HCT116 (cell line): ENCODE measurements at regions not wholly inside any gene's neighbourhood (a gene's known extent, or its start where the extent isn't known, plus 50 kb on each side); places are given as distances from the start of the nearest gene placed in this dataset.

Experiments
- ATAC-seq: fragments of 200-7000 bp; cut with Tn5 transposase; 2 replicates; pipeline ENCODE4 v1.9.1; 2020; ENCODE audit warnings: mild to moderate bottlenecking, moderate library complexity
- BruUV-seq: library from RNA; stranded (reverse); fragments of 400-500 nt; replicated peaks from 2 replicates; lab custom pipeline; 2021; lab: Mats Ljungman, UMichigan
- CTCF ChIA-PET: fragments of 300-600 bp; sonication (Branson Sonifier 250); formaldehyde crosslinking; loops from one replicate; lab custom pipeline; 2021; ENCODE audit warnings: antibody characterized with exemption; lab: Charles Lee
- POLR2A ChIA-PET: fragments of 300-600, 350-600 bp; sonication (Branson Sonifier 250); formaldehyde crosslinking; loops from one replicate; lab custom pipeline; 2021; ENCODE audit warnings: antibody characterized with exemption; lab: Charles Lee
- RAD21 ChIA-PET, 2 experiments: fragments of 300-600 bp; sonication (Branson Sonifier 250); formaldehyde crosslinking; loops; one replicate each; lab custom pipeline; 2023; ENCODE audit warnings: low total read pairs in 2 of 2; ENCODE audit not compliant: uncharacterized antibody in 2 of 2, unreplicated experiment in 2 of 2, low non-redundant PET in 1 of 2; lab: Charles Lee
- DNase-seq: peaks from one replicate; pipeline ENCODE4 v3.0.0-alpha.2; 2010; ENCODE audit warnings: low read depth, low spot score
- H2AFZ ChIP-seq: fragments of 200-600 bp; shearing (Covaris generic), sonication (generic); 2 replicates; pipeline ENCODE4 v1.6.1; 2017; ENCODE audit warnings: low read depth, mixed run types, mixed read lengths, antibody characterized with exemption, low read length; ENCODE audit not compliant: poor library complexity, severe bottlenecking
- H3K27ac ChIP-seq: 2 replicates; pipeline ENCODE4 v1.5.1; 2012; ENCODE audit warnings: low read depth, low read length
- H3K27me3 ChIP-seq: fragments of 200-600 bp; sonication (generic); 2 replicates; pipeline ENCODE4 v1.6.1; 2016; ENCODE audit warnings: mixed run types, low read length, mixed read lengths; ENCODE audit not compliant: insufficient read depth
- H3K36me3 ChIP-seq, 2 experiments: fragments of 200-500 bp in 1 of 2; fragments of 200-600 bp in 1 of 2; sonication (Bioruptor generic) in 1 of 2; sonication (generic) in 1 of 2; 2 replicates each; pipeline versions ENCODE4 v1.5.1 to v1.6.1; 2014 to 2016; ENCODE audit warnings: low read length in 2 of 2, inconsistent platforms in 1 of 2, mixed read lengths in 1 of 2, mixed run types in 1 of 2; ENCODE audit not compliant: insufficient read depth in 2 of 2, control insufficient read depth in 1 of 2
- H3K4me1 ChIP-seq, 2 experiments: fragments of 200-600 bp in 1 of 2; sonication (generic) in 1 of 2; 2 replicates each; pipeline versions ENCODE4 v1.5.1 to v1.6.1; 2012 to 2017; ENCODE audit warnings: low read length in 2 of 2, inconsistent platforms in 1 of 2, mild to moderate bottlenecking in 1 of 2, mixed read lengths in 1 of 2, mixed run types in 1 of 2, moderate library complexity in 1 of 2; ENCODE audit not compliant: insufficient read depth in 2 of 2, control insufficient read depth in 1 of 2
- H3K4me2 ChIP-seq: fragments of 200-600 bp; sonication (generic); 2 replicates; pipeline ENCODE4 v1.6.1; 2017; ENCODE audit warnings: mixed run types, low read length, mixed read lengths
- H3K4me3 ChIP-seq, 2 experiments: fragments of 200-600 bp in 1 of 2; sonication (generic) in 1 of 2; replicated peaks in 1 of 2; 2 replicates each; pipeline ENCODE4 v1.5.1; 2011 to 2016; ENCODE audit warnings: low read length in 2 of 2, control low read depth in 1 of 2, low read depth in 1 of 2, mild to moderate bottlenecking in 1 of 2, mixed read lengths in 1 of 2, mixed run types in 1 of 2
- H3K79me2 ChIP-seq: fragments of 200-600 bp; sonication (generic); 2 replicates; pipeline ENCODE4 v1.6.1; 2017; ENCODE audit warnings: mild to moderate bottlenecking, mixed run types, low read length, moderate library complexity, mixed read lengths; ENCODE audit not compliant: insufficient read depth
- H3K9ac ChIP-seq: fragments of 200-600 bp; sonication (generic); 2 replicates; pipeline ENCODE4 v1.6.1; 2016; ENCODE audit warnings: low read length, mixed read lengths
- H3K9me2 ChIP-seq: fragments of 200-600 bp; sonication (generic), shearing (Covaris generic); 2 replicates; pipeline ENCODE4 v1.6.1; 2017; ENCODE audit warnings: mixed run types, mild to moderate bottlenecking, moderate library complexity; ENCODE audit not compliant: insufficient read depth
- H3K9me3 ChIP-seq, 2 experiments: fragments of 200-500 bp in 1 of 2; fragments of 200-600 bp in 1 of 2; sonication (Bioruptor generic) in 1 of 2; sonication (generic) in 1 of 2; 2 replicates each; pipeline ENCODE4 v1.6.1; 2014 to 2017; ENCODE audit warnings: low read length in 2 of 2, mixed read lengths in 2 of 2, inconsistent platforms in 1 of 2, low read depth in 1 of 2, mild to moderate bottlenecking in 1 of 2, mixed run types in 1 of 2, moderate library complexity in 1 of 2; ENCODE audit not compliant: control insufficient read depth in 1 of 2, insufficient read depth in 1 of 2
- H4K20me1 ChIP-seq: fragments of 200-600 bp; sonication (generic), shearing (Covaris generic); 2 replicates; pipeline ENCODE4 v1.6.1; 2017; ENCODE audit warnings: mixed run types, mild to moderate bottlenecking, moderate library complexity; ENCODE audit not compliant: insufficient read depth
- EZH2phosphoT487 ChIP-seq: fragments of 200-600 bp; IDR thresholded peaks from 2 replicates; pipeline ENCODE4 v1.6.1; 2018; ENCODE audit warnings: antibody characterized with exemption, borderline replicate concordance
- MAX ChIP-seq: IDR thresholded peaks from 2 replicates; pipeline ENCODE4 v1.6.1; 2012
- POLR2A ChIP-seq: IDR thresholded peaks from 2 replicates; pipeline ENCODE4 v1.7.0; 2011; ENCODE audit warnings: borderline replicate concordance; ENCODE audit not compliant: insufficient read depth, insufficient read length; ENCODE audit errors: extremely low read depth
- RAD21 ChIP-seq: IDR thresholded peaks from 2 replicates; pipeline ENCODE4 v1.6.1; 2012; ENCODE audit warnings: low read depth, mild to moderate bottlenecking
- SP1 ChIP-seq: IDR thresholded peaks from 2 replicates; pipeline ENCODE4 v1.6.1; 2012; ENCODE audit warnings: low read depth
- SRF ChIP-seq: IDR thresholded peaks from 2 replicates; pipeline ENCODE4 v1.6.1; 2012; ENCODE audit warnings: low read depth
- ZFX ChIP-seq: fragments of 450-650 bp; IDR thresholded peaks from 2 replicates; pipeline ENCODE4 v1.6.1; 2017
- ZNF274 ChIP-seq: fragments of 200-500 bp; sonication (Bioruptor generic); IDR thresholded peaks from 2 replicates; pipeline ENCODE4 v1.6.1; 2014; ENCODE audit warnings: mild to moderate bottlenecking, low read depth, low read length, inconsistent platforms
- intact Hi-C: fragments of 100-400 bp; cut with micrococcal nuclease; formaldehyde crosslinking; loops from 2 replicates; pipeline ENCODE4 v1.10.0; 2022
- TF ChIP-seq, protein P1 (sequence below): IDR thresholded peaks from 2 replicates; pipeline ENCODE4 v1.6.1; 2012; ENCODE audit warnings: low read depth
- TF ChIP-seq, protein P2 (sequence below): IDR thresholded peaks from 2 replicates; pipeline ENCODE4 v1.6.1; 2011; ENCODE audit warnings: mild to moderate bottlenecking, low read length, moderate library complexity; ENCODE audit not compliant: insufficient replicate concordance; ENCODE audit errors: extremely low read depth
- TF ChIP-seq, protein P3 (sequence below), 3 experiments: fragments of 200-600 bp in 1 of 3; sonication (generic) in 1 of 3; IDR thresholded peaks in 2 of 3; conservative IDR thresholded peaks in 1 of 3; 2 replicates each; pipeline ENCODE4 v1.5.1; 2012 to 2017; ENCODE audit warnings: low read depth in 2 of 3, low read length in 2 of 3, antibody characterized with exemption in 1 of 3, borderline replicate concordance in 1 of 3, control low read depth in 1 of 3, mild to moderate bottlenecking in 1 of 3, mixed read lengths in 1 of 3, mixed run types in 1 of 3, moderate library complexity in 1 of 3; ENCODE audit not compliant: insufficient read depth in 1 of 3

- no peaks in the 10 kb centered on the region for H3K36me3 ChIP-seq
- no peaks in the 10 kb centered on the region for H3K79me2 ChIP-seq
- H3K4me2 ChIP-seq = no peak overlapping the region
- no peak overlapping the region for H3K4me3 ChIP-seq
- H2AFZ ChIP-seq = no peak overlapping the region
- intact Hi-C loops = no loop called here
- no peaks in the 10 kb centered on the region for H3K9me2 ChIP-seq
- no peaks in the 10 kb centered on the region for H3K4me1 ChIP-seq
- no peak overlapping the region for H3K27ac ChIP-seq
- ChIA-PET RAD21 (no interaction called here), POLR2A (no interaction called here), CTCF (no interaction called here)
- TF ChIP-seq SP1 = no peak
- TF ChIP-seq RAD21 = no peak
- no peak for TF ChIP-seq POLR2A
- TF ChIP-seq, protein P1, sequence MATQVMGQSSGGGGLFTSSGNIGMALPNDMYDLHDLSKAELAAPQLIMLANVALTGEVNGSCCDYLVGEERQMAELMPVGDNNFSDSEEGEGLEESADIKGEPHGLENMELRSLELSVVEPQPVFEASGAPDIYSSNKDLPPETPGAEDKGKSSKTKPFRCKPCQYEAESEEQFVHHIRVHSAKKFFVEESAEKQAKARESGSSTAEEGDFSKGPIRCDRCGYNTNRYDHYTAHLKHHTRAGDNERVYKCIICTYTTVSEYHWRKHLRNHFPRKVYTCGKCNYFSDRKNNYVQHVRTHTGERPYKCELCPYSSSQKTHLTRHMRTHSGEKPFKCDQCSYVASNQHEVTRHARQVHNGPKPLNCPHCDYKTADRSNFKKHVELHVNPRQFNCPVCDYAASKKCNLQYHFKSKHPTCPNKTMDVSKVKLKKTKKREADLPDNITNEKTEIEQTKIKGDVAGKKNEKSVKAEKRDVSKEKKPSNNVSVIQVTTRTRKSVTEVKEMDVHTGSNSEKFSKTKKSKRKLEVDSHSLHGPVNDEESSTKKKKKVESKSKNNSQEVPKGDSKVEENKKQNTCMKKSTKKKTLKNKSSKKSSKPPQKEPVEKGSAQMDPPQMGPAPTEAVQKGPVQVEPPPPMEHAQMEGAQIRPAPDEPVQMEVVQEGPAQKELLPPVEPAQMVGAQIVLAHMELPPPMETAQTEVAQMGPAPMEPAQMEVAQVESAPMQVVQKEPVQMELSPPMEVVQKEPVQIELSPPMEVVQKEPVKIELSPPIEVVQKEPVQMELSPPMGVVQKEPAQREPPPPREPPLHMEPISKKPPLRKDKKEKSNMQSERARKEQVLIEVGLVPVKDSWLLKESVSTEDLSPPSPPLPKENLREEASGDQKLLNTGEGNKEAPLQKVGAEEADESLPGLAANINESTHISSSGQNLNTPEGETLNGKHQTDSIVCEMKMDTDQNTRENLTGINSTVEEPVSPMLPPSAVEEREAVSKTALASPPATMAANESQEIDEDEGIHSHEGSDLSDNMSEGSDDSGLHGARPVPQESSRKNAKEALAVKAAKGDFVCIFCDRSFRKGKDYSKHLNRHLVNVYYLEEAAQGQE = no peak
- TF ChIP-seq MAX = no peak
- TF ChIP-seq SRF = no peak
- no peak for TF ChIP-seq ZNF274
- TF ChIP-seq, protein P2, sequence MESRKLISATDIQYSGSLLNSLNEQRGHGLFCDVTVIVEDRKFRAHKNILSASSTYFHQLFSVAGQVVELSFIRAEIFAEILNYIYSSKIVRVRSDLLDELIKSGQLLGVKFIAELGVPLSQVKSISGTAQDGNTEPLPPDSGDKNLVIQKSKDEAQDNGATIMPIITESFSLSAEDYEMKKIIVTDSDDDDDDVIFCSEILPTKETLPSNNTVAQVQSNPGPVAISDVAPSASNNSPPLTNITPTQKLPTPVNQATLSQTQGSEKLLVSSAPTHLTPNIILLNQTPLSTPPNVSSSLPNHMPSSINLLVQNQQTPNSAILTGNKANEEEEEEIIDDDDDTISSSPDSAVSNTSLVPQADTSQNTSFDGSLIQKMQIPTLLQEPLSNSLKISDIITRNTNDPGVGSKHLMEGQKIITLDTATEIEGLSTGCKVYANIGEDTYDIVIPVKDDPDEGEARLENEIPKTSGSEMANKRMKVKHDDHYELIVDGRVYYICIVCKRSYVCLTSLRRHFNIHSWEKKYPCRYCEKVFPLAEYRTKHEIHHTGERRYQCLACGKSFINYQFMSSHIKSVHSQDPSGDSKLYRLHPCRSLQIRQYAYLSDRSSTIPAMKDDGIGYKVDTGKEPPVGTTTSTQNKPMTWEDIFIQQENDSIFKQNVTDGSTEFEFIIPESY = no peak
- no peak for TF ChIP-seq ZFX
- TF ChIP-seq EZH2phosphoT487 = no peak
- TF ChIP-seq, protein P3, sequence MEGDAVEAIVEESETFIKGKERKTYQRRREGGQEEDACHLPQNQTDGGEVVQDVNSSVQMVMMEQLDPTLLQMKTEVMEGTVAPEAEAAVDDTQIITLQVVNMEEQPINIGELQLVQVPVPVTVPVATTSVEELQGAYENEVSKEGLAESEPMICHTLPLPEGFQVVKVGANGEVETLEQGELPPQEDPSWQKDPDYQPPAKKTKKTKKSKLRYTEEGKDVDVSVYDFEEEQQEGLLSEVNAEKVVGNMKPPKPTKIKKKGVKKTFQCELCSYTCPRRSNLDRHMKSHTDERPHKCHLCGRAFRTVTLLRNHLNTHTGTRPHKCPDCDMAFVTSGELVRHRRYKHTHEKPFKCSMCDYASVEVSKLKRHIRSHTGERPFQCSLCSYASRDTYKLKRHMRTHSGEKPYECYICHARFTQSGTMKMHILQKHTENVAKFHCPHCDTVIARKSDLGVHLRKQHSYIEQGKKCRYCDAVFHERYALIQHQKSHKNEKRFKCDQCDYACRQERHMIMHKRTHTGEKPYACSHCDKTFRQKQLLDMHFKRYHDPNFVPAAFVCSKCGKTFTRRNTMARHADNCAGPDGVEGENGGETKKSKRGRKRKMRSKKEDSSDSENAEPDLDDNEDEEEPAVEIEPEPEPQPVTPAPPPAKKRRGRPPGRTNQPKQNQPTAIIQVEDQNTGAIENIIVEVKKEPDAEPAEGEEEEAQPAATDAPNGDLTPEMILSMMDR (IDR thresholded peaks at IDR 0.05 in 2 of 3, conservative IDR thresholded peaks at IDR 0.05 in 1 of 3; ENCODE audit: borderline replicate concordance in 1 of 3, insufficient read depth in 1 of 3, low read depth in 2 of 3, low read length in 2 of 3) = no peak
- H3K9ac ChIP-seq = no peak overlapping the region
- H3K27me3 ChIP-seq = no peaks in the 10 kb centered on the region
- peaks cover 2 to 4% of the 10 kb centered on the region in 2 experiments; a peak in 3 of 4 replicates for H3K9me3 ChIP-seq
- ATAC-seq = no peak
- no peaks in the 10 kb centered on the region for H4K20me1 ChIP-seq
- no peak for DNase-seq
- no TSS peak for BruUV-seq
These were observed 210.6 kb downstream of the ARPP21 start for GRCh38 chr3:35849963-35850362.
